OCI-LY7 (cell line): ENCODE measurements at regions not wholly inside any gene's neighbourhood (a gene's known extent, or its start where the extent isn't known, plus 50 kb on each side); places are given as distances from the start of the nearest gene placed in this dataset.

ENCODE experiments used
- CTCF ChIP-seq: fragments of 200-600 bp; sonication (generic); conservative IDR thresholded peaks from 2 replicates; pipeline ENCODE4 v1.5.1; 2014; ENCODE audit warnings: mild to moderate bottlenecking, antibody characterized with exemption, low read length, moderate library complexity, mixed read lengths
- EZH2phosphoT487 ChIP-seq: fragments of 200-600 bp; sonication (generic); IDR thresholded peaks from 2 replicates; pipeline ENCODE4 v1.6.1; 2018; ENCODE audit warnings: low read depth, borderline replicate concordance, mild to moderate bottlenecking, mixed run types, antibody characterized with exemption, low read length, moderate library complexity, mixed read lengths

GRCh38 chr10:53434413-53434812 lies 661.8 kb upstream of the MBL2 start:
- TF ChIP-seq CTCF (no peak), EZH2phosphoT487 (no peak)
